Prostate gland (tissue), 2 donors: ENCODE measurements at regions not wholly inside any gene's neighbourhood (a gene's known extent, or its start where the extent isn't known, plus 50 kb on each side); places are given as distances from the start of the nearest gene placed in this dataset.

Experiments
- POLR2A ChIP-seq: fragments of 450-650 bp; IDR thresholded peaks from one replicate; pipeline ENCODE4 v1.6.1; 2016; ENCODE audit warnings: antibody characterized with exemption, mild to moderate bottlenecking
- POLR2AphosphoS5 ChIP-seq: sonication (generic); formaldehyde crosslinking; IDR thresholded peaks from one replicate; pipeline ENCODE4 v1.6.1; 2017; ENCODE audit warnings: antibody characterized with exemption
- TF ChIP-seq, protein P1 (sequence below), 4 experiments: fragments of 200-600 bp in 2 of 4; fragments of 450-650 bp in 2 of 4; sonication (generic) in 2 of 4; IDR thresholded peaks; 1 replicate in 3 of 4; 2 replicates in 1 of 4; pipeline ENCODE4 v1.5.1; 2016 to 2019; ENCODE audit warnings: antibody characterized with exemption in 4 of 4, mild to moderate bottlenecking in 2 of 4, moderate library complexity in 2 of 4

DNA sequence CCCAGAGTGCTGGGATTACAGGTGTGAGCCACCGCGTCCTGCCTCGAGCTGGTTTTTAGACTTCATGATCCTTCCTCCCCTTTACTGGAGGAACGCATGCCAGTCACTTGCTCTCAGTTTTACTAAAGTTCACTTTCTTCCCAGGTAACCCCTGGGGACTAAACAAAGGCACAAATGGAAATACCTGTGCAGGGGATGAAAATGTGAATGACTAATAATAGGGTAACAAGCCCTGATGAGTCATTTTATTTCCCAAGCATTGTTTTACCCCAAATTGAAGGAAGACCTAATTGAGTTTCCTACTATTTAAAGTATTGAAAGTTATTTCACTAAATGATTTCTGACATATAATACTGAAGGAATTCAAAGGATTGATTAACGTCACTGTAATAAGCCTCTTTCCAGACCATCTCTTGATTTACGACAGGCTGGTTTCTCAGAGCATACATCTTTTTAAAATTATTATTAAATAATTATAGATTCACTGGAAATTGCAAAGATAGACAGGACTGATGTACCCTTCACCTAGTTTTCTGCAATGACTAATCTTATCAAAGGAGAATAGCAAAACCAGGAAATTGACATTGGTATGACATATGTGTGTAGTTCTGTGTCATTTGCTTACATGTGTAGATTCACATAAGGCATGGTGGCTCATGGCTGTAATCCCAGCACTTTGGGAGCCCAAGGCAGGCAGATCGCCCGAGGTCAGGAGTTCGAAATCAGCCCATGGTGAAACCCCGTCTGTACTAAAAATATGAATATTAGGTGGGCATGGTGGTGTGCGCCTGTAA lies 53.2 kb upstream of the SOD1 start:
- TF ChIP-seq, protein P1, sequence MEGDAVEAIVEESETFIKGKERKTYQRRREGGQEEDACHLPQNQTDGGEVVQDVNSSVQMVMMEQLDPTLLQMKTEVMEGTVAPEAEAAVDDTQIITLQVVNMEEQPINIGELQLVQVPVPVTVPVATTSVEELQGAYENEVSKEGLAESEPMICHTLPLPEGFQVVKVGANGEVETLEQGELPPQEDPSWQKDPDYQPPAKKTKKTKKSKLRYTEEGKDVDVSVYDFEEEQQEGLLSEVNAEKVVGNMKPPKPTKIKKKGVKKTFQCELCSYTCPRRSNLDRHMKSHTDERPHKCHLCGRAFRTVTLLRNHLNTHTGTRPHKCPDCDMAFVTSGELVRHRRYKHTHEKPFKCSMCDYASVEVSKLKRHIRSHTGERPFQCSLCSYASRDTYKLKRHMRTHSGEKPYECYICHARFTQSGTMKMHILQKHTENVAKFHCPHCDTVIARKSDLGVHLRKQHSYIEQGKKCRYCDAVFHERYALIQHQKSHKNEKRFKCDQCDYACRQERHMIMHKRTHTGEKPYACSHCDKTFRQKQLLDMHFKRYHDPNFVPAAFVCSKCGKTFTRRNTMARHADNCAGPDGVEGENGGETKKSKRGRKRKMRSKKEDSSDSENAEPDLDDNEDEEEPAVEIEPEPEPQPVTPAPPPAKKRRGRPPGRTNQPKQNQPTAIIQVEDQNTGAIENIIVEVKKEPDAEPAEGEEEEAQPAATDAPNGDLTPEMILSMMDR (IDR thresholded peaks at IDR 0.05) = no peak
- TF ChIP-seq POLR2A (no peak), POLR2AphosphoS5 (no peak)
